HepG2 (cell line): ENCODE measurements at regions not wholly inside any gene's neighbourhood (a gene's known extent, or its start where the extent isn't known, plus 50 kb on each side); places are given as distances from the start of the nearest gene placed in this dataset.

ENCODE experiments used
- ATAC-seq: fragments of 200-7000 bp; cut with Tn5 transposase; 3 replicates; pipeline ENCODE4 v1.9.1; 2020; ENCODE audit warnings: mild to moderate bottlenecking, moderate library complexity
- BruUV-seq: library from RNA; stranded (reverse); fragments of 400-500 nt; replicated peaks from 2 replicates; lab custom pipeline; 2021; lab: Mats Ljungman, UMichigan
- CTCF ChIA-PET: fragments of 300-600 bp; formaldehyde crosslinking; extraction: SDS; loops from one replicate; lab custom pipeline; 2021; ENCODE audit warnings: low total read pairs, inconsistent platforms, low intra/inter-chr PET ratio; lab: Yijun Ruan, JAX
- POLR2A ChIA-PET: fragments of 350-600 bp; sonication (Branson Sonifier 250); formaldehyde crosslinking; loops from one replicate; lab custom pipeline; 2020; ENCODE audit warnings: antibody characterized with exemption, inconsistent platforms; lab: Yijun Ruan, JAX
- DNase-seq: peaks from one replicate; pipeline ENCODE4 v3.0.0-alpha.2; 2015; ENCODE audit warnings: low spot score
- FAIRE-seq: peaks from 3 replicates; lab custom pipeline; 2011; peaks lifted over from hg19 to GRCh38; lab: Jason Lieb, UNC
- H2AFZ ChIP-seq: one replicate; pipeline ENCODE4 v1.6.1; 2011; ENCODE audit warnings: low read length, inconsistent platforms
- H3K27ac ChIP-seq: fragments of 300-600 bp; 3 replicates; pipeline ENCODE4 v1.8.0; 2011; ENCODE audit warnings: mixed run types, mild to moderate bottlenecking, mixed read lengths, low read length, inconsistent platforms; ENCODE audit not compliant: insufficient read depth; ENCODE audit errors: extremely low read length
- H3K27me3 ChIP-seq, 2 experiments: fragments of 200-600 bp in 1 of 2; 2 replicates in 1 of 2; 3 replicates in 1 of 2; pipeline versions ENCODE4 v1.6.0 to v1.8.0; 2011; ENCODE audit warnings: low read length in 2 of 2, mild to moderate bottlenecking in 2 of 2, moderate library complexity in 2 of 2, inconsistent platforms in 1 of 2; ENCODE audit not compliant: insufficient read depth in 2 of 2, control insufficient read depth in 1 of 2
- H3K36me3 ChIP-seq, 2 experiments: fragments of 200-600 bp in 1 of 2; replicated peaks in 1 of 2; 2 replicates in 1 of 2; 3 replicates in 1 of 2; pipeline versions ENCODE4 v1.5.1 to v1.8.0; 2011; ENCODE audit warnings: low read length in 2 of 2, inconsistent platforms in 1 of 2; ENCODE audit not compliant: insufficient read depth in 2 of 2, control insufficient read depth in 1 of 2
- H3K4me1 ChIP-seq: 2 replicates; pipeline ENCODE4 v1.5.1; 2012; ENCODE audit warnings: low read length, inconsistent platforms; ENCODE audit not compliant: insufficient read depth
- H3K4me2 ChIP-seq: 2 replicates; pipeline ENCODE4 v1.6.0; 2011; ENCODE audit warnings: low read depth, low read length, inconsistent platforms
- H3K4me3 ChIP-seq, 3 experiments: fragments of 200-600 bp in 1 of 3; sonication (generic), shearing (Covaris generic) in 1 of 3; replicated peaks in 1 of 3; 2 replicates each; pipeline ENCODE4 v1.5.1; 2011 to 2016; ENCODE audit warnings: low read length in 3 of 3, inconsistent platforms in 2 of 3, low read depth in 2 of 3, mild to moderate bottlenecking in 2 of 3, control low read depth in 1 of 3, mixed read lengths in 1 of 3; ENCODE audit not compliant: insufficient read depth in 1 of 3
- H3K79me2 ChIP-seq: one replicate; pipeline ENCODE4 v1.6.1; 2011; ENCODE audit warnings: low read length, inconsistent platforms; ENCODE audit not compliant: insufficient read depth
- H3K9ac ChIP-seq: 2 replicates; pipeline ENCODE4 v1.6.0; 2011; ENCODE audit warnings: mild to moderate bottlenecking, low read depth, low read length, inconsistent platforms; ENCODE audit not compliant: insufficient read depth
- H3K9me3 ChIP-seq: 2 replicates; pipeline ENCODE4 v1.5.1; 2012; ENCODE audit warnings: mild to moderate bottlenecking, low read length
- H4K20me1 ChIP-seq: 2 replicates; pipeline ENCODE4 v1.6.0; 2011; ENCODE audit warnings: inconsistent platforms, mild to moderate bottlenecking, low read length, moderate library complexity; ENCODE audit not compliant: insufficient read depth
- ZBTB3 ChIP-seq: sonication (generic); formaldehyde crosslinking; IDR thresholded peaks from 2 replicates; pipeline ENCODE4 v1.4.0; 2020; ENCODE audit warnings: low read depth, mild to moderate bottlenecking, moderate library complexity, missing genetic modification reagents, borderline replicate concordance
- ZMYM4 ChIP-seq: sonication (generic); formaldehyde crosslinking; IDR thresholded peaks from 2 replicates; pipeline ENCODE4 v1.8.1; 2023; ENCODE audit warnings: mild to moderate bottlenecking, missing genetic modification reagents
- ZNF747 ChIP-seq: sonication (generic); formaldehyde crosslinking; IDR thresholded peaks from 2 replicates; pipeline ENCODE4 v1.8.1; 2023; ENCODE audit warnings: missing genetic modification reagents, mild to moderate bottlenecking, borderline replicate concordance
- WGBS: methylation state at CpG from one replicate; pipeline ENCODE4 v1.1.6; 2017; ENCODE audit warnings: low lambda C conversion rate; 5-methylcytosine and 5-hydroxymethylcytosine counted together
- in situ Hi-C: cut with HindIII; loops from 2 replicates; pipeline ENCODE4 v1.10.0; 2017; ENCODE audit warnings: low pct_unique_long_range_greater_than_20kb; ENCODE audit not compliant: extremely low pct_ligation_motif_present
- intact Hi-C: fragments of 100-400 bp; cut with micrococcal nuclease; formaldehyde crosslinking; loops from one replicate; pipeline ENCODE4 v1.10.0; 2022; ENCODE audit not compliant: unreplicated experiment

DNA sequence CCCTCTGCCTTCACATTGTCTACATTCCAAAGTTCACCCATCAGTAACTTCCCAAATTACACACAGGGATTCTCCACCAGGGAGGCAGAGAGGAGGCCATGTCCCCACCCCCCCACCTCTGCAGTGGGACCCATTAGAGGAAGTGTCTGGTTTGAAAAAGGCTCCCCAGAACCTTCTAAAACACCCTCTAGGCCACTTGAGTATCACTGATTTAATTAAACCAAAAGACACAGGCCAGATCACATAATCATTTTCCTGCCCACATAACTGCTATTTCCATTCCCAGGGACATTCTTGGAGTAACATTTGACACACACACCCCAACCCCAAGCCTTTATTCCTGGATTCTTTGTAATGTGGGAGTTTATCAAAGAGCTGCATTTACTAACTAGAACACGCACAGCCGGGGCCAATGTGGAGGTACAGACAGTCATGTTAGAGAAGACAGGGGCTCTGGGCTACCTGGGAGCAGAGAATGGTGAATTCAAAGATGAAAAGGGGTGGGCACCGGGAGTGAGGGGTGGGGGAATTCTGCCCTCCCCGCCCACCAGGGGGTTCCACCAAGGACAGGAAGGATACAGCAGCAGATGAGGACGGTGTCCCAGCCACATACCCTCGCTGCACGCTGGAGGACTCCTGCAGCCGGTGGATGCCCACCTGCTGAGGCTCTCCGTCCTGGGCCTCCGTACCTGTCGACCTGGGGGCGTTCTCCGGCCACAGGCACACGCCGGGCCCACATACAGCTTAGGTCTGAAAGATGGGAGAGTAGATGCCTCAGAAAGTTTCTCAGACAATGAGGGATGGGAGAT, 201.4 kb upstream of the CTNNB1 start:
- no TSS peak for BruUV-seq
- Histone ChIP-seq H3K4me2 (no peak overlapping the region), H2AFZ (no peak overlapping the region), H3K4me3 (no peak overlapping the region), H3K79me2 (no peaks in the 10 kb centered on the region)
- TF ChIP-seq ZMYM4 (no peak), ZBTB3 (no peak)
- TF ChIP-seq, all 625 proteins: peak for 0
- no peak for FAIRE-seq
- ChIA-PET POLR2A (no interaction called here), CTCF (no interaction called here)
- Histone ChIP-seq H3K9ac (no peak overlapping the region), H3K4me1 (no peaks in the 10 kb centered on the region), H3K27me3 (peaks cover 0 to 24% of the 10 kb centered on the region in 2 experiments; a peak in 3 of 5 replicates), H4K20me1 (no peaks in the 10 kb centered on the region), H3K27ac (no peak overlapping the region), H3K9me3 (no peaks in the 10 kb centered on the region), H3K36me3 (no peaks in the 10 kb centered on the region)
- in situ Hi-C loops, result no loop called here
- no peak; the same call in 2 of the 3 replicates for ATAC-seq
- WGBS, result 48% methylated on average over 9 of the region's 15 CpGs
- intact Hi-C loops, result no loop called here
- DNase-seq, result no peak

DNA sequence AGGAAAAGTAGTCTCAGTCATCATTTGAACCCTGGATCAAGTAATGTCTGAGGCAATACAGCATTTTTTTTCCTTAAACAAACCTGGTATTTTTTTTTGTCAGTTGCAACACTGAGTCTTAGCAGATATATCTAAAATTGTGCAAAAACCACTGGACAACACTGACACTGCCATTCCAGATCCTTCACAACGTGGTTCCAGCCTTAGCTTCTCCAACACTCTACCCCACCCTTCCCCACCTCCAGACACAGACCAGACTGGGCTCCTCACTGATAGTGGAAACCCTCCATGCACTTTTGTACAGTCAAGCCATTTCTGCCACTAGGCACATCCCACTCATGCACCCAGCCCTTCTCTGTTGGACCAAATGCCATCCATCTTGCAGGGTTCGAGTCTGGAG, 199.6 kb upstream of the CTNNB1 start:
- Histone ChIP-seq H3K4me3 (no peak overlapping the region), H3K36me3 (no peaks in the 10 kb centered on the region), H3K4me1 (no peaks in the 10 kb centered on the region)
- intact Hi-C loops, result no loop called here
- WGBS, result 0% methylated on average over 2 of the region's 2 CpGs
- no peak for TF ChIP-seq ZNF747 (CRISPR knock-in tag)
- TF ChIP-seq, all 625 proteins: peak for 0
- CTCF ChIA-PET, result no interaction called here
- in situ Hi-C loops, result no loop called here
- H2AFZ ChIP-seq, result no peak overlapping the region
- no peaks in the 10 kb centered on the region for H3K9me3 ChIP-seq
- no peak overlapping the region for H3K27ac ChIP-seq
- no peaks in the 10 kb centered on the region for H4K20me1 ChIP-seq
- FAIRE-seq, result no peak
- H3K4me2 ChIP-seq, result no peak overlapping the region
- POLR2A ChIA-PET, result no interaction called here
- H3K27me3 ChIP-seq, result peaks cover 0 to 24% of the 10 kb centered on the region in 2 experiments; a peak in 2 of 5 replicates
- no peak for DNase-seq
- no peak for ATAC-seq
- H3K79me2 ChIP-seq, result no peaks in the 10 kb centered on the region
- BruUV-seq, result no TSS peak
- no peak overlapping the region for H3K9ac ChIP-seq
